Esophagus (tissue), 2 donors: ENCODE measurements at regions not wholly inside any gene's neighbourhood (a gene's known extent, or its start where the extent isn't known, plus 50 kb on each side); places are given as distances from the start of the nearest gene placed in this dataset.
"Not testable (repeated sequence)": the region's sequence is repeated elsewhere in the genome, so short reads cannot be mapped to it uniquely, and the experiment has no call there.

Experiments
- H3K27ac ChIP-seq, 2 donors: one replicate each; pipeline ENCODE4 v1.5.1; 2013; ENCODE audit warnings: low read depth in 2 of 2, mild to moderate bottlenecking in 2 of 2, inconsistent platforms in 1 of 2, low read length in 1 of 2, moderate library complexity in 1 of 2
- H3K27me3 ChIP-seq, 2 donors: one replicate each; pipeline ENCODE4 v1.6.1; 2013; ENCODE audit warnings: low read length in 2 of 2, control low read depth in 1 of 2, mild to moderate bottlenecking in 1 of 2; ENCODE audit not compliant: insufficient read depth in 2 of 2, control insufficient read depth in 1 of 2
- H3K36me3 ChIP-seq, 2 donors: one replicate each; pipeline ENCODE4 v1.6.1; 2013; ENCODE audit warnings: low read length in 1 of 2; ENCODE audit not compliant: control insufficient read depth in 2 of 2, insufficient read depth in 2 of 2
- H3K4me1 ChIP-seq, 2 donors: one replicate each; pipeline ENCODE4 v1.6.1; 2013; ENCODE audit warnings: low read length in 1 of 2; ENCODE audit not compliant: control insufficient read depth in 2 of 2, insufficient read depth in 2 of 2
- H3K4me3 ChIP-seq, 2 donors: one replicate each; pipeline ENCODE4 v1.5.1; 2013; ENCODE audit warnings: low read length in 2 of 2, mild to moderate bottlenecking in 2 of 2, low read depth in 1 of 2, moderate library complexity in 1 of 2
- H3K9me3 ChIP-seq, 2 donors: one replicate each; pipeline ENCODE4 v1.6.1; 2013; ENCODE audit warnings: mild to moderate bottlenecking in 2 of 2, low read depth in 1 of 2, low read length in 1 of 2, moderate library complexity in 1 of 2; ENCODE audit not compliant: control insufficient read depth in 2 of 2, insufficient read depth in 1 of 2
- WGBS, 2 donors: extraction: QIAGEN DNeasy Blood & Tissue Kit; methylation state at CpG; one replicate each; pipeline ENCODE4 v1.1.7; 2013; 5-methylcytosine and 5-hydroxymethylcytosine counted together
- donor health status: healthy with polysubstance abuse.
- donor health status: Bipolar disorder and iron deficiency.

- not testable (repeated sequence) for H3K4me3 ChIP-seq, H3K27ac ChIP-seq, H3K36me3 ChIP-seq, H3K9me3 ChIP-seq, H3K4me1 ChIP-seq, H3K27me3 ChIP-seq
- WGBS, 2 donors: 94 to 95% methylated on average over 6 of the region's 6 CpGs
These were observed 51.1 kb downstream of the NBPF8 start for GRCh38 chr1:120465900-120466299.

- H3K4me1 ChIP-seq, H3K27me3 ChIP-seq, H3K36me3 ChIP-seq, H3K27ac ChIP-seq, H3K4me3 ChIP-seq, H3K9me3 ChIP-seq: not testable (repeated sequence)
- 71 to 73% methylated on average over 3 to 4 of the region's 4 CpGs for WGBS, 2 donors
These were observed 62.8 kb downstream of the NBPF8 start for GRCh38 chr1:120477663-120478062.

- not testable (repeated sequence) for H3K36me3 ChIP-seq, H3K4me1 ChIP-seq, H3K27ac ChIP-seq, H3K4me3 ChIP-seq, H3K9me3 ChIP-seq, H3K27me3 ChIP-seq
- WGBS, 2 donors: 74 to 76% methylated on average over 3 to 5 of the region's 5 CpGs
These were observed 63.6 kb downstream of the NBPF8 start for GRCh38 chr1:120478400-120478799.

GRCh38 chr1:120487542-120487941, 72.7 kb downstream of the NBPF8 start:
- H3K9me3 ChIP-seq, H3K36me3 ChIP-seq, H3K4me3 ChIP-seq, H3K27me3 ChIP-seq, H3K27ac ChIP-seq, H3K4me1 ChIP-seq: not testable (repeated sequence)
- WGBS, 2 donors: 88% methylated on average over 1 of the region's 2 CpGs; no CpG with 5 or more reads in 1 of the 2 donors

- not testable (repeated sequence) for H3K27me3 ChIP-seq, H3K27ac ChIP-seq, H3K4me1 ChIP-seq, H3K36me3 ChIP-seq, H3K9me3 ChIP-seq, H3K4me3 ChIP-seq
- 95% methylated on average over 8 of the region's 8 CpGs for WGBS, 2 donors
These were observed 74.4 kb downstream of the NBPF8 start for GRCh38 chr1:120489217-120489616.

GRCh38 chr1:120497145-120497544, 82.3 kb downstream of the NBPF8 start:
- H3K9me3 ChIP-seq, H3K36me3 ChIP-seq, H3K4me3 ChIP-seq, H3K27me3 ChIP-seq, H3K27ac ChIP-seq, H3K4me1 ChIP-seq: not testable (repeated sequence)
- WGBS, 2 donors: no CpG with 5 or more reads among the region's 3 CpGs

GRCh38 chr1:120503284-120503683, 88.4 kb downstream of the NBPF8 start:
- not testable (repeated sequence) for H3K4me3 ChIP-seq, H3K4me1 ChIP-seq, H3K9me3 ChIP-seq, H3K36me3 ChIP-seq, H3K27ac ChIP-seq, H3K27me3 ChIP-seq
- 85 to 94% methylated on average over 1 to 2 of the region's 3 CpGs for WGBS, 2 donors

- not testable (repeated sequence) for H3K36me3 ChIP-seq, H3K27ac ChIP-seq, H3K4me1 ChIP-seq, H3K27me3 ChIP-seq, H3K9me3 ChIP-seq, H3K4me3 ChIP-seq
- 94 to 100% methylated on average over 2 of the region's 2 CpGs for WGBS, 2 donors
These were observed 91.5 kb downstream of the NBPF8 start for GRCh38 chr1:120506352-120506751.

- not testable (repeated sequence) for H3K27ac ChIP-seq, H3K36me3 ChIP-seq, H3K9me3 ChIP-seq, H3K27me3 ChIP-seq, H3K4me1 ChIP-seq, H3K4me3 ChIP-seq
- 94 to 97% methylated on average over 3 of the region's 3 CpGs for WGBS, 2 donors
These were observed 93.5 kb downstream of the NBPF8 start for GRCh38 chr1:120508351-120508750.

- not testable (repeated sequence) for H3K27me3 ChIP-seq, H3K36me3 ChIP-seq, H3K9me3 ChIP-seq, H3K4me1 ChIP-seq, H3K4me3 ChIP-seq, H3K27ac ChIP-seq
- WGBS, 2 donors: 87 to 100% methylated on average over 1 to 2 of the region's 5 CpGs
These were observed 94.4 kb downstream of the NBPF8 start for GRCh38 chr1:120509258-120509657.
